ENCODE measurements at regions not wholly inside any gene's neighbourhood (a gene's known extent, or its start where the extent isn't known, plus 50 kb on each side); places are given as distances from the start of the nearest gene placed in this dataset.

- TF ChIP-seq CTCF (conservative IDR thresholded peaks at IDR 0.05; ENCODE audit: low read length) = no peak
- no peak for TF ChIP-seq EZH2phosphoT487 (IDR thresholded peaks at IDR 0.05; ENCODE audit: borderline replicate concordance)
Observed at GRCh38 chr15:96053781-96054428, 276.6 kb upstream of the NR2F2 start.
